ENCODE measurements at regions not wholly inside any gene's neighbourhood (a gene's known extent, or its start where the extent isn't known, plus 50 kb on each side); places are given as distances from the start of the nearest gene placed in this dataset.

- TF ChIP-seq TAF7 (optimal IDR thresholded peaks at IDR 0.05; ENCODE audit: borderline replicate concordance, low read depth, low read length) (no peak), KDM5A (IDR thresholded peaks at IDR 0.05; ENCODE audit: low read length) (no peak)
Observed at GRCh38 chr14:61213920-61214319, 67.2 kb downstream of the TMEM30B start (continued).
